ENCODE measurements at regions not wholly inside any gene's neighbourhood (a gene's known extent, or its start where the extent isn't known, plus 50 kb on each side); places are given as distances from the start of the nearest gene placed in this dataset.

DNA sequence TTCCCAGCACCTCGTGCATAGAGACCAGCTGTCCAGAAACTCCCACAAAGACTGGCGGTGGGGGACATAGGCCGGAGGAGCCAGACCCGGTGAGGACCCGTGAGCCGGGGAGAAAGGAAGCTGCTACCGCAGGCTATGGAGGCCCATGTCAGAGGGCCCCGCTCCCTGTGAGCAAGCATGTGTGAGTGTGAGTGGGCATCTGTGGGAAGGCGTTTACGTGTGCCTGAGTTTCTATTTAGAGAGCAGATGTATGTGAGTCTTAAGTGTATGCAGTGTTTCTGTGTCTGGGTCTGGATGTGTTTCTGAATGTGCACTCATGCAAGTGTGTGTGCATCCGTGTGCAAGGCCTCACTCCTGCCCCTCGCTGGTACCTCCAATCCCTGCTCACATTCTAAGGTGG lies 187.8 kb upstream of the RAB6C start:
- TF ChIP-seq ZFP1 (CRISPR knock-in tag; IDR thresholded peaks at IDR 0.05) = no peak
- TF ChIP-seq, protein P1, sequence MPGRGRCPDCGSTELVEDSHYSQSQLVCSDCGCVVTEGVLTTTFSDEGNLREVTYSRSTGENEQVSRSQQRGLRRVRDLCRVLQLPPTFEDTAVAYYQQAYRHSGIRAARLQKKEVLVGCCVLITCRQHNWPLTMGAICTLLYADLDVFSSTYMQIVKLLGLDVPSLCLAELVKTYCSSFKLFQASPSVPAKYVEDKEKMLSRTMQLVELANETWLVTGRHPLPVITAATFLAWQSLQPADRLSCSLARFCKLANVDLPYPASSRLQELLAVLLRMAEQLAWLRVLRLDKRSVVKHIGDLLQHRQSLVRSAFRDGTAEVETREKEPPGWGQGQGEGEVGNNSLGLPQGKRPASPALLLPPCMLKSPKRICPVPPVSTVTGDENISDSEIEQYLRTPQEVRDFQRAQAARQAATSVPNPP (CRISPR knock-in tag; IDR thresholded peaks at IDR 0.05) = no peak
- no peak for TF ChIP-seq SRF (IDR thresholded peaks at IDR 0.05; ENCODE audit: low read depth, low read length)
- TF ChIP-seq, protein P2, sequence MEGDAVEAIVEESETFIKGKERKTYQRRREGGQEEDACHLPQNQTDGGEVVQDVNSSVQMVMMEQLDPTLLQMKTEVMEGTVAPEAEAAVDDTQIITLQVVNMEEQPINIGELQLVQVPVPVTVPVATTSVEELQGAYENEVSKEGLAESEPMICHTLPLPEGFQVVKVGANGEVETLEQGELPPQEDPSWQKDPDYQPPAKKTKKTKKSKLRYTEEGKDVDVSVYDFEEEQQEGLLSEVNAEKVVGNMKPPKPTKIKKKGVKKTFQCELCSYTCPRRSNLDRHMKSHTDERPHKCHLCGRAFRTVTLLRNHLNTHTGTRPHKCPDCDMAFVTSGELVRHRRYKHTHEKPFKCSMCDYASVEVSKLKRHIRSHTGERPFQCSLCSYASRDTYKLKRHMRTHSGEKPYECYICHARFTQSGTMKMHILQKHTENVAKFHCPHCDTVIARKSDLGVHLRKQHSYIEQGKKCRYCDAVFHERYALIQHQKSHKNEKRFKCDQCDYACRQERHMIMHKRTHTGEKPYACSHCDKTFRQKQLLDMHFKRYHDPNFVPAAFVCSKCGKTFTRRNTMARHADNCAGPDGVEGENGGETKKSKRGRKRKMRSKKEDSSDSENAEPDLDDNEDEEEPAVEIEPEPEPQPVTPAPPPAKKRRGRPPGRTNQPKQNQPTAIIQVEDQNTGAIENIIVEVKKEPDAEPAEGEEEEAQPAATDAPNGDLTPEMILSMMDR (CRISPR knock-in tag; IDR thresholded peaks at IDR 0.05) = no peak
- TF ChIP-seq, protein P3, sequence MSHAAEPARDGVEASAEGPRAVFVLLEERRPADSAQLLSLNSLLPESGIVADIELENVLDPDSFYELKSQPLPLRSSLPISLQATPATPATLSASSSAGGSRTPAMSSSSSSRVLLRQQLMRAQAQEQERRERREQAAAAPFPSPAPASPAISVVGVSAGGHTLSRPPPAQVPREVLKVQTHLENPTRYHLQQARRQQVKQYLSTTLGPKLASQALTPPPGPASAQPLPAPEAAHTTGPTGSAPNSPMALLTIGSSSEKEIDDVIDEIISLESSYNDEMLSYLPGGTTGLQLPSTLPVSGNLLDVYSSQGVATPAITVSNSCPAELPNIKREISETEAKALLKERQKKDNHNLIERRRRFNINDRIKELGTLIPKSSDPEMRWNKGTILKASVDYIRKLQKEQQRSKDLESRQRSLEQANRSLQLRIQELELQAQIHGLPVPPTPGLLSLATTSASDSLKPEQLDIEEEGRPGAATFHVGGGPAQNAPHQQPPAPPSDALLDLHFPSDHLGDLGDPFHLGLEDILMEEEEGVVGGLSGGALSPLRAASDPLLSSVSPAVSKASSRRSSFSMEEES (CRISPR knock-in tag; IDR thresholded peaks at IDR 0.05) = no peak
- no peak for TF ChIP-seq PPARG (CRISPR knock-in tag; conservative IDR thresholded peaks at IDR 0.05)
- TF ChIP-seq HMG20A (CRISPR knock-in tag; IDR thresholded peaks at IDR 0.05; ENCODE audit: borderline replicate concordance) = no peak
- no peak for TF ChIP-seq GABPA (IDR thresholded peaks at IDR 0.05; ENCODE audit: low read depth, low read length)
- TF ChIP-seq GABPA (CRISPR knock-in tag; IDR thresholded peaks at IDR 0.05; ENCODE audit: low read depth) = no peak
- TF ChIP-seq NR2C2 (CRISPR knock-in tag; IDR thresholded peaks at IDR 0.05; ENCODE audit: borderline replicate concordance) = no peak
- no peak for TF ChIP-seq ZNF124 (CRISPR knock-in tag; IDR thresholded peaks at IDR 0.05)
- TF ChIP-seq, protein P4, sequence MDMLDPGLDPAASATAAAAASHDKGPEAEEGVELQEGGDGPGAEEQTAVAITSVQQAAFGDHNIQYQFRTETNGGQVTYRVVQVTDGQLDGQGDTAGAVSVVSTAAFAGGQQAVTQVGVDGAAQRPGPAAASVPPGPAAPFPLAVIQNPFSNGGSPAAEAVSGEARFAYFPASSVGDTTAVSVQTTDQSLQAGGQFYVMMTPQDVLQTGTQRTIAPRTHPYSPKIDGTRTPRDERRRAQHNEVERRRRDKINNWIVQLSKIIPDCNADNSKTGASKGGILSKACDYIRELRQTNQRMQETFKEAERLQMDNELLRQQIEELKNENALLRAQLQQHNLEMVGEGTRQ (IDR thresholded peaks at IDR 0.05; ENCODE audit: low read depth, low read length) = no peak
- TF ChIP-seq, protein P4 (CRISPR knock-in tag; IDR thresholded peaks at IDR 0.05; ENCODE audit: borderline replicate concordance) = no peak
- no peak for TF ChIP-seq HNRNPK (IDR thresholded peaks at IDR 0.05; ENCODE audit: low read depth, low read length, poor library complexity, severe bottlenecking)
- no peak for TF ChIP-seq NFATC3 (CRISPR knock-in tag; IDR thresholded peaks at IDR 0.05)
